Ovary (tissue), 7 donors: ENCODE measurements at regions not wholly inside any gene's neighbourhood (a gene's known extent, or its start where the extent isn't known, plus 50 kb on each side); places are given as distances from the start of the nearest gene placed in this dataset.

Experiments
- DNase-seq, 5 donors: peaks; one replicate each; pipeline ENCODE4 v3.0.0-alpha.2; 2019 to 2020
- H3K27ac ChIP-seq, 2 donors: fragments of 200-600 bp; one replicate each; pipeline versions ENCODE4 v1.5.1 to v1.8.0; 2019 to 2022
- H3K27me3 ChIP-seq: fragments of 200-600 bp; one replicate; pipeline ENCODE4 v1.8.0; 2022
- H3K36me3 ChIP-seq: fragments of 200-600 bp; sonication (generic); one replicate; pipeline ENCODE4 v1.5.1; 2019
- H3K4me1 ChIP-seq: one replicate; pipeline ENCODE4 v1.8.1; 2013; ENCODE audit warnings: mild to moderate bottlenecking, moderate library complexity; ENCODE audit not compliant: insufficient read depth
- H3K4me3 ChIP-seq: fragments of 200-600 bp; sonication (generic); one replicate; pipeline ENCODE4 v1.5.1; 2017
- H3K9me3 ChIP-seq, 2 donors: fragments of 200-600 bp in 1 of 2; sonication (generic) in 1 of 2; one replicate each; pipeline versions ENCODE4 v1.5.1 to v1.8.1; 2013 to 2019; ENCODE audit warnings: mild to moderate bottlenecking in 1 of 2, moderate library complexity in 1 of 2
- CTCF ChIP-seq, 3 donors: fragments of 450-650 bp in 2 of 3; fragments of 200-600 bp in 1 of 3; IDR thresholded peaks; one replicate each; pipeline versions ENCODE4 v1.5.1 to v1.8.0; 2016 to 2022; ENCODE audit warnings: antibody characterized with exemption in 3 of 3, mild to moderate bottlenecking in 1 of 3
- EP300 ChIP-seq: sonication (generic); formaldehyde crosslinking; IDR thresholded peaks from one replicate; pipeline ENCODE4 v1.6.1; 2017; ENCODE audit warnings: antibody characterized with exemption
- POLR2A ChIP-seq: fragments of 450-650 bp; IDR thresholded peaks from one replicate; pipeline ENCODE4 v1.6.1; 2017; ENCODE audit warnings: antibody characterized with exemption, mild to moderate bottlenecking, moderate library complexity
- WGBS, 3 donors: extraction: QIAGEN DNeasy Blood & Tissue Kit in 1 of 3; methylation state at CpG; one replicate each; pipeline versions ENCODE4 v1.1.5 to v1.1.7; 2013 to 2017; 5-methylcytosine and 5-hydroxymethylcytosine counted together
- intact Hi-C, 4 donors: fragments of 100-400 bp; cut with DNase I; formaldehyde crosslinking; loops; one replicate each; pipeline versions ENCODE4 v1.11.0 to v1.15.1; 2022 to 2023
- donor health status: DM: no; HTN: no; CAD: no; lungs with moderate emphysema.
- donor health status: DM: no; HTN: no; CAD: no.
- donor health status: Bipolar disorder and iron deficiency.
- donor health status: DM: no; HTN: no; CAD: no.
- donor health status: DM: yes; HTN: yes; CAD: no.

DNA sequence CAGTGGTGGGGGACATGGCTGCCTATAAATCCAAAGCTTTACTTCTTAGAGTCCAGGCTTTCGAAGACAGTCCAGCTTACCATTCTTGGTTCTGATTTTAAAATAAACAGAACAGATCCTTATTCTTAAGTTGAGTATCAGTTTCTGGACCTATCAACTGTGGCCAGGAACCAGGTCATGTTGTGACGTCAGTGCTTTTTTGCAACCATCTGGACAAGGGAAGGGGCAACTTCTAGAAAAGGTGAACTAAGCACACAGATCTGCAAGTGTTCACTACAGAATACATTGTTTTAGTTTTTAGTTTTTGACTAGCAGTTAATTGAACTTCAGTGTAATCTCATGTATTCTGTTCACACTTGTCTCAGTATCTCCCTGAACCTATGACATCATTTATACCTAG lies 326.0 kb upstream of the MGAT5 start:
- Histone ChIP-seq H3K4me1 (no peaks in the 10 kb centered on the region), H3K36me3 (no peaks in the 10 kb centered on the region), H3K9me3 (no peaks in the 10 kb centered on the region), H3K27me3 (no peaks in the 10 kb centered on the region), H3K27ac (no peak overlapping the region), H3K4me3 (no peak overlapping the region)
- intact Hi-C loops: no loop called here
- TF ChIP-seq POLR2A: no peak
- 90 to 92% (median 91%) methylated on average over 2 of the region's 2 CpGs for WGBS, 3 donors
- DNase-seq: no peak

- Histone ChIP-seq H3K36me3 (no peaks in the 10 kb centered on the region), H3K27ac (no peak overlapping the region), H3K27me3 (no peaks in the 10 kb centered on the region), H3K4me1 (peaks cover under 1% of the 10 kb centered on the region), H3K4me3 (no peak overlapping the region), H3K9me3 (no peaks in the 10 kb centered on the region)
- no peak for TF ChIP-seq CTCF (IDR thresholded peaks at IDR 0.05)
- TF ChIP-seq POLR2A: no peak
- no peak for TF ChIP-seq EP300
- intact Hi-C loops: no loop called here
- 87 to 93% (median 91%) methylated on average over 8 of the region's 8 CpGs for WGBS, 3 donors
- DNase-seq: no peak
Observed at GRCh38 chr2:133936096-133936495, 317.8 kb upstream of the MGAT5 start.

DNA sequence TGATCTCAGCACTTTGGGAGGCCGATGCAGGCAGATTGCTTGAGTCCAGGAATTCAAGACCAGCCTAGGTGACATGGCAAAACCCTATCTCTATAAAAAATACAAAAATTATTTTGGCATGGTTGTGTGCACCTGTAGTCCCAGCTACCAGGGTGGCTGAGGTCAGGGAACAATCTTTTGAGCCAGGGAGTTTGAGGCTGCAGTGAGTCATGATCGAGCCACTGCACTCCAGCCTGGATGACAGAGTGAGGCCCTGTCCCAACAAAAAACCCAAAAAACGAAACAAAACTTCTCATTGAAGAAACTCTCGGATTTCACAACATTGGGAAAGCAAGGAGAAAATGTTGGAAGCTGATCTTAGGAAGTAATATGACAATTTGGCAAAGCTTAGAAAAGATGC lies 317.3 kb upstream of the MGAT5 start:
- no peak overlapping the region for H3K27ac ChIP-seq

DNA sequence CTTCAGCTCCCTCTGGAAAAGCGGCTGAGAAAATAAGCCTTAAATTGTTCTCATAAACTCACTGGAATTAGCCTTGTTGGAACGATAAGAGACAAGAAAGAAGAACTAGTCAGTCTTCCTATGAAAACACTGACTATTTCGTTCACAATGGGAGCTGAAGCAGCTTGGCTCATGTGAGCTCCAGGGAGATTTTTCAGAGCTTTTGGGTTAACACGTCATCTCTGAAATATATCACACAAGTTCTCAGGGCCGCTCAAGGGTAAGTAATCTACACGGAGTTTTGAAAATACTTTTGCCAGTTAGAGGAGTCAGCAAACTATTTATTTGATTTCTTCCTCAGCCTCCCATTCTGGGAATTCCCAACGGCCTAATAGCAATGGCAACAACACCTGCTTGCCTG lies 316.2 kb upstream of the MGAT5 start:
- Histone ChIP-seq H3K4me3 (no peak overlapping the region), H3K27ac (no peak overlapping the region), H3K4me1 (peaks cover 6% of the 10 kb centered on the region), H3K27me3 (no peaks in the 10 kb centered on the region), H3K36me3 (no peaks in the 10 kb centered on the region), H3K9me3 (no peaks in the 10 kb centered on the region)
- no peak for DNase-seq
- TF ChIP-seq POLR2A: no peak
- no peak for TF ChIP-seq EP300
- intact Hi-C loops: no loop called here
- 8 to 17% (median 9%) methylated on average over 7 of the region's 7 CpGs for WGBS, 3 donors

More for the DNA sequence above, 317.3 kb upstream of the MGAT5 start:
- Histone ChIP-seq H3K27me3 (no peaks in the 10 kb centered on the region), H3K9me3 (no peaks in the 10 kb centered on the region), H3K4me3 (no peak overlapping the region), H3K4me1 (peaks cover 5% of the 10 kb centered on the region), H3K36me3 (no peaks in the 10 kb centered on the region)
- intact Hi-C loops: no loop called here
- 75 to 82% (median 80%) methylated on average over 4 of the region's 4 CpGs for WGBS, 3 donors
- TF ChIP-seq CTCF (IDR thresholded peaks at IDR 0.05) (no peak), EP300 (no peak)
- no peak for DNase-seq

- DNase-seq: no peak
- Histone ChIP-seq H3K27ac (no peak overlapping the region), H3K4me3 (no peak overlapping the region), H3K9me3 (no peaks in the 10 kb centered on the region), H3K4me1 (peaks cover 6% of the 10 kb centered on the region), H3K27me3 (no peaks in the 10 kb centered on the region), H3K36me3 (no peaks in the 10 kb centered on the region)
- intact Hi-C loops: no loop called here
- TF ChIP-seq CTCF (IDR thresholded peaks at IDR 0.05) (no peak), EP300 (no peak), POLR2A (no peak)
Observed at GRCh38 chr2:133940134-133940533, 313.7 kb upstream of the MGAT5 start.

DNA sequence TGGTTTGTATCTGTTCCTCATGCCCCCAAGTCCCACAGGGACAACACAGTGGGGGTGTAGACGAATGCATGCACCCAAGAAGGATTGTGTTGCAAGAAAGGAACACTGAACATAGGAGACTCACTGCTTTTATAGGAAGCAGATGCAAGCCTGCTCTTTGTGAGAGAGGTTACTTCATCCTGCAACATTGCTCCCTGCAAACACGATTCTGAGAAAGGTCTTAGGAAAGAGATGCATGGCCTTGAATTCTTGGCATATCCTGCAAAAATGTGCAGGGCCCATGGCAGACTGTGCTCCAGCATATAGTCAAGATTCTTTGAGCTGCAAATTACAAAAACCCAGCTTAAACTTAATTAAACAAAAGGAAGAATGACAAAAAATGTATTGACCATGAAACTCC lies 312.2 kb upstream of the MGAT5 start:
- no peaks in the 10 kb centered on the region for H3K27me3 ChIP-seq
- DNase-seq: no peak
- no peak for TF ChIP-seq EP300
- TF ChIP-seq CTCF (IDR thresholded peaks at IDR 0.05): no peak
- no peak for TF ChIP-seq POLR2A
- intact Hi-C loops: no loop called here
- H3K4me1 ChIP-seq: peaks cover 6% of the 10 kb centered on the region
- no peaks in the 10 kb centered on the region for H3K9me3 ChIP-seq
- H3K27ac ChIP-seq: no peak overlapping the region
- H3K4me3 ChIP-seq: no peak overlapping the region
- 2 to 8% (median 2%) methylated on average over 2 of the region's 2 CpGs for WGBS, 3 donors
- H3K36me3 ChIP-seq: no peaks in the 10 kb centered on the region
